RPMI8226 (cell line): ENCODE measurements at regions not wholly inside any gene's neighbourhood (a gene's known extent, or its start where the extent isn't known, plus 50 kb on each side); places are given as distances from the start of the nearest gene placed in this dataset.

ENCODE experiments used
- DNase-seq: peaks from one replicate; pipeline ENCODE4 v3.0.0-alpha.2; 2015

DNA sequence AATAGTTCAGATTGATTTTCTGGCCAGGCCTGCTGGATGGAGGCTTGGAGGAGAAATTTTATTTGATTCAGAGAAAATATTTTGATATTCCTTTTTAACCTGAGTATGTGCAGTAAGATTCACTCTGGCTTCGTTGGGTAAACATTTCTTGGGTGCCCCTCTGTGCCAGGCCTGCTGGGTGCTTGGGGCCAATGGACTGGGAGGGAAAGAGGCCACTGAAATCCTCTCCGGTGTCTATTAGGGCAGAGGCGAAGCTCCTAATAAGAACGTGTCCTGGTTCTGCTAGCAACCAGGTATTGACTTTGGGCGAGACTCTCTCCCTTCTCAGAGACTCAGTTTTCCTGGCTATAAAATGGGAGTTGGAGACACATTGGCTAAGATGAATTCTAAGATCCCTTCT lies 122.5 kb downstream of the CYLD start:
- no peak for DNase-seq

DNA sequence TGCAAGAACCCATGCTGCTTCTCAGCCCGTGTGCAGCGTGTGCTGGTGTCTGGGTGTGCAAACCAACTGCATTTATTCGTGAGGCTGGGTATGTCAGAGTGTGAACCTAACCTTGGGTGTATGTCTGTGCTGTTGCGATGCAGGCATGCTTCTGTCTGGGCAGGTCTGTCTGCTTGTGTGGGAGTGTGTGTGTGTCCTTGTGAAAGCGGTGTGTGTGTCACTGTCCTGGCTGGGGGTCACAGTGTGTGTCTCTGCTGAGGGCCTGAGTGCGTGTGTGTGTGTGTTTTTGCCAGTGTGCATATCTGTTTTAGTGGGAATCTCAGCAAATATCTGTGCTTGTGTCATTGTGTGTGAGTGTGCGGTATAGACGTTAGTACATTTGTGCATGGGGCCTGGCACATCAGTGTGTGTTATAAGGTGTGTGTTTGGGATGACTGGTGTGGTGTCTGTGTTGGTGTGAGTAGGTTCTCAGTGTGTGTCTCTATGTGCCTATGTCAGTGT lies 121.8 kb downstream of the CYLD start:
- no peak for DNase-seq

DNA sequence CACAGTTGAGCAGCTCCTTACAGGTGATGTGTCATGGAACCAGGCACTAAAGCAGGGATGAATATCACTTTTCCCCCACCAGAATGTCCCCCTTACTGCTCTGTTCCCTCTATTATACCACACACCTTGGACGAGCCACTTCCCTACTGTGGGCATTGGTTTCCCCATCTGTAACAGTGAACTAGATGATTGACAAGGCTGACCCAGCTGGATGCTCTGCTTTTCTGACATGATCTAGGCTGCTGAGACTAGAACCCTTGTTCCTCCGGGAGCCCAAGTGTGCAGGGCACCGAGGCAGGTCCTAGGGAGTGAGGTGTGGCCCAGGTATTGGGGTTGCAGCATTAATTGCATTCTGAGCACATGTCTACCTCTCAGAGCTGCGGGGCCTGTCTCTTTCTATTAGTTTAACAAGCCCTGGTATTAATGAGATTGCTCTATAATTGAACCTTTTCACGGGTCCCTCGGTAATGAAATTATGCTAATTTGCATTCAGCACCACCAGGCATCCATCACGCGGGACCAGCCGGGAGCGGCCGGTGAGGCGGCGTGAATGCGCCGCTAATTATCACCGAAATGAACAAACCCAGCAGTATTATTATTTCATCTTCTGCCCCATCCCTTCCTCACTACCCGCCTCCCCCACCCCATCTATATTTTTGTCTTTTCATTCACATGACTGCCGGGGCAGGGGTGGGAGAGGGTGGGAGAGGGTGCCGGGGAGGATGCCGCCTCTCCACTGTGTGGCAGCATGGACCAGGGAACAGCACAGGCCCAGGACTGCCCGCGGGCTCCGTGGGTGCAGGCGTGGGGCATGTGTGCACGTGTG lies 121.1 kb downstream of the CYLD start:
- no peak for DNase-seq

DNA sequence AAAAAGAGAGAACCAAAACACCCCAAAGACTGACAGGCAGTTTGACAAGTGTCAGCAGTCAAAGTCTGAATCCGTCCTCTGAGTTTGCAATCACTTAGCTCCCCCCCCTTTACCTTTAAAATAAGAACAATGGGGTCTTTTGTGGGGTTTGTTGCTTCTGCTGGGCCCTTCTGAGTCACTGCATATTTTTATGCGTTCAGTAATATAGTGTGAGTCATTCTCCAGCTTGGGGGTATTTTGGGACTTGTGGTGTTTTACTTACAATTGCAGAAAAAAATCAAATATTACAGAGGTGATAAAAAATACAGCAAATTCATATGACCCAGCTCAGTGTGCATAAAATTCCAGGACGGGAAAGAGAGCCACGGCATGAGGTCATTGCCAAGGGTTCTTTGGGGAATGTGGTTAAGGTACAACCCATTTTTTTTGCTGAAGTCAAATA lies 120.1 kb downstream of the CYLD start:
- DNase-seq = no peak

DNA sequence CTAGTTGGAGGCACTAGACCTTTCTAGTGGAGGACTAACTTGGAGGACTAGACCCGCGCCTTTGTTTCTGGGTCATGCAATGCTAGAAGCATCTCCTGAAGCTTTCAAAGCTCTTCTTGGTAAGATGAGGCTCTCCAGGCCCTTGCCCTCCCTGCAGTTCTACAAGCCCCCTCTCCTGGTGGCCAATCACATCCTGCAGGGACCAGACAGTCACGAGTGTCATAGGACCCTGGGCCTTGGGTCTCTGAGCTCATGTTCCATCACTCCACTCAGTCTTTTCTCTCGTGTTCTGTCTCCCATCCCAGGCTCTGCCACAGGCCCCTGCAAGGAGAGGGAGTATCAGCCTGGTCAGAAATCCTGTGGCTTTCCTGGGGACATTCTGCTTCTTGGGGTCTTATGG lies 119.6 kb downstream of the CYLD start:
- no peak for DNase-seq

DNA sequence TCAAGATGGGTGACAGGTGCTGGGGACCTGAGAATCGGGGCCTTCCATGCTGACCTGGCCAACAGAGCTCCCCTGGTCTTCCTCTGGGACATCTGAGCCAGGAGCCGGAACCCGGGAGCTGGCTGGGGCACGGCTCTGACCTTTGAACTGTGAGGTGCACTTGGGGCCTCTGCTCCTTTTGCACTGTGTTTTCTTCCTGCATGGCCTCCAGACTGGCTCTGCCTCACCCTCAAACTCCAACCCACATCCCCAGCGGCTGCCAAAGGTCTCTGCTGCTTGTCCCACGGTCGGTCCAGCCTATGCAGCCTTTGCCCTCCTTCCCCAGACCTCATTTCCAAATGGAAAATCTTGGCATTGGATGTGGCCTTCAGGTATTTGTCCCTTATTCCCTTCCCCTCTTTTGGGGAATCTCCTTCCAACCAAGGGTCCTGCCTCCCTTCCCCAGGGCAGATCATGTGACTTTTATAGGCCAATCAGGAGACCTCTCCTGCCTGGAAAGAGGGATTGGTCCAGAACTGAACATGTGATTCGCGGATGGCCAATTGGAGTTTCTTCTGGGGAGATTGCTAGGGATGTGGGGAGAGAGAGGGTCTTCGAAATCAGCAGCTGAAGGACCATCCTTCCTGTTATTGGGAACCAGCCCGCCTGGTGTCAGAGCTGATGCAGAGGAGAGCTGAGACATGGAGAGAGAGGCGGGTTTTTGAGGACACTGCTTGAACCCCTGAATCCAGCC lies 117.9 kb downstream of the CYLD start:
- DNase-seq = no peak

DNA sequence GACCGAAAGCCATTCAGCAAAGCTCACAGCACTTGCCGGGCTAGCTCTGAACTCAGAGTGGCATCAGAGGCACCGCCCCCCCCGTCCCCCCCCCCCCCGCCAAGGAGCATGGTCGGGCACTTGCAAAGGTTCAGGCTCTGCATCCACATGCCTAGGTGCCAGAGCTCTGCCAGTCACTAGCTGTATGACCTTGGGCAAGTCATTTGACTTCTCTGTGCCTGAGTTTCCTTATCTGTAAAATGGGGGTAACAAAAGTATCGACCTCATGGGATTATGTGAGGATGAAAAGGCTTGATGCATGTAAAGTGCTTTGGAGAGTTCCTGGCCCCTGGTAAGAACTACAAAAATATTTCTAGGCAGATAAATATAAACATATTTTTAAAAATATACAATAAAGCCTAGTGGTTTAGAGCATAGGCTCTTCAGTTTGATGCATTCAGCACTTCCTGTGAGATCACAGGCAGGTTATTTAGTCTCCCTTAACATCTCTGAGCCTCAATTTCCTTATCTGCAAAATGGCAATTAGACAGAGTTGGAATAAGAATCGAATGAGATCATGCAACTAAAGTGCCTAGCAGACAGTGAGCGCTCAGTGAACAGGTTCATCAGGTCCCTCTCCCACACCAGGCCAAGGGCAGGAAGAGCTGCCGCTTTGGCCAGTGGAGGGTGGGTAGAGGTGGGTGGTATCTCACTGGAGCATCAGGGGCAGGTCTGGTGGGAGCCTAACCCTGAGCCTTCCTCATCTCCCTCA lies 117.2 kb downstream of the CYLD start:
- no peak for DNase-seq

DNA sequence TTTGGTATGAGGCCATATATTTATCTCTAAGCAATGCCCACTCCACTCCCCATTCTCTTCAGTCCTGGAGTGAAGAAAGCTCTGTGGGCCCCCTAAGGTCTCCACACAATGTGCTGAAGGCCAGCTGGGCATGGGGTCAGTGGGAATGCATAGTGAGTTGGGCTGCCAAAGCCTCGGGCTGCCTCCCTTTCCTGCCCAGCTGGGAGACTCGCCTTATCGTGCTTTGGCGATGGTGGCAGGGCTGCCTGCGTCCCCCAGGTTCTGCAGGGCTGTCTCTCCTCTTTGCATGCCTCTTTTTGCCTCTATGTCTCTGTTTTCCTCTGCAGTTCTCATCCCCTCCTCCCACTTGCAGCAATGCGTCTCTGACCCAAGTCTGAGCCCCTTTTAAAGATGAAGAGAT lies 116.5 kb downstream of the CYLD start:
- no peak for DNase-seq

DNA sequence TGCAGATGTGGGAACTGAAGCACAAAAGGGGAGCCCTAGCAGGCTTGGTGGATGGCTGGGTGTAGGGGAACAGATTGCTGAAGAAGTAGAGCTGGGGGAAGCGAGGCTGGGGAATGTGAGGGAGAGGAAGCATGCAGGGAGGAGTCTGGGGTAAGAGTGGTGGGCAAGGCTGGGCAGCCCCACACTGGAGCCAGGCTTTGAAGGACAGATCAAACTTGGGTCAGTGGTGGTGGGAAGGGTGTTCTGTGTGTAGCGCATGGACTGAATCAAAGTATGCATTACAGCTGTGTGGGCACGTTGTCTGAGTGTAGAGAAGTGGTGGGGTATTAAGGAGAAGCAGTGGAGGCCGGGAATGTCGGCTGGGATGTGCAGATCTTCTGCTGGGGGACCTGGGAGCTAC lies 116.0 kb downstream of the CYLD start:
- no peak for DNase-seq

DNA sequence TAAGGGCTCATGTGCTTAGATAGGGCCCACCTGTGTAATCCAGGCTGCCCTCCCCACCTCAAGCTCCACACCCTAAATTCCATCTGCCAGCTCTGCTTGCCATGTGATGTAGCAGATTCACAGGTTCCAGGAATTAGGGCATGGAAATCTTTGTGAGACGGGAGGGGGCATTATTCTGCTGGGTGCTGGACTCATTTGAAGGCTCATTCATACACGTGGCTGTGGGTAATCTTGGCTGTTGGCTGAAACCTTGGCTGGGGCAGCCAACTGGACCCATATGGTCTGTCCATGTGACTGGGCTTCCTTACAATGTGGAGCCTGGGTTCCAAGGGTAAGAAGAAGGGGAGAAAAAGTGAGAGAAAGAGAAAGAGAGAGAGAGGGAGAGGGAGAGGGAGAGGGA lies 115.1 kb downstream of the CYLD start:
- DNase-seq = no peak

DNA sequence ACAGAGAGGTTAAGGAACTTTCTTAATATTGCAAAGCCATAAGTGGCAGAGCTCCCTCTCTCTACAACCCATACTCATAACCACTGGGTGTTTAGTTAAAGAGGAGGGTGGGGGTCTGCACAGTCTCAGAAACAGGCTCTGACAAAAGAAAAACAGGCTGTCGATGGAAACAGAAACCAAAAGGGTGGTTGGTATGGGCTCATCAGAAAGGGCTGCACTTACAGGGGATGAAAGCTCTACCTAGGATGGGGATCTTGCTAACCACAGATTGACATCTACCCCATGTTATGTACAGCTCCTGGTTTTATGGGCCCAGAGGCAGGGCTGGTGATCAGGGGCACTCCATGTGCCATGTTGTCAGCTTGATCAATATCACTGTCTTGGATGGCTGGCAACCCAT lies 111.4 kb downstream of the CYLD start:
- no peak for DNase-seq
